Kidney epithelial cell (primary cell): ENCODE measurements at regions not wholly inside any gene's neighbourhood (a gene's known extent, or its start where the extent isn't known, plus 50 kb on each side); places are given as distances from the start of the nearest gene placed in this dataset.
A peak's percentile ranks its signal among the peaks of the same experiment; 100 is the strongest.

ENCODE experiments used
- DNase-seq: peaks from one replicate; pipeline ENCODE4 v3.0.0-alpha.2; 2010; ENCODE audit warnings: low read depth
- H3K27me3 ChIP-seq: 2 replicates; pipeline ENCODE4 v1.6.0; 2011; ENCODE audit warnings: low read length; ENCODE audit not compliant: control insufficient read depth, insufficient read depth
- H3K36me3 ChIP-seq: 2 replicates; pipeline ENCODE4 v1.5.1; 2011; ENCODE audit warnings: low read length; ENCODE audit not compliant: control insufficient read depth, insufficient read depth
- H3K4me3 ChIP-seq: 2 replicates; pipeline ENCODE4 v1.5.1; 2011; ENCODE audit warnings: low read depth, mild to moderate bottlenecking, control low read depth, low read length
- CTCF ChIP-seq: IDR thresholded peaks from 2 replicates; pipeline ENCODE4 v1.5.1; 2011; ENCODE audit warnings: mild to moderate bottlenecking, moderate library complexity, low read length, control low read depth, inconsistent platforms; ENCODE audit not compliant: insufficient read depth, poor library complexity, severe bottlenecking

GRCh38 chr2:76210551-76210950 is 499.8 kb upstream of the GCFC2 start:
- TF ChIP-seq CTCF: no peak
- Histone ChIP-seq H3K4me3 (no peak overlapping the region), H3K36me3 (no peaks in the 10 kb centered on the region), H3K27me3 (no peaks in the 10 kb centered on the region)
- DNase-seq: no peak

GRCh38 chr2:76204048-76204447 is 493.3 kb upstream of the GCFC2 start:
- DNase-seq: no peak
- Histone ChIP-seq H3K36me3 (no peaks in the 10 kb centered on the region), H3K4me3 (no peak overlapping the region), H3K27me3 (no peaks in the 10 kb centered on the region)
- TF ChIP-seq CTCF: no peak

- Histone ChIP-seq H3K27me3 (no peaks in the 10 kb centered on the region), H3K4me3 (no peak overlapping the region), H3K36me3 (no peaks in the 10 kb centered on the region)
- TF ChIP-seq CTCF: no peak
- no peak for DNase-seq
Measured at GRCh38 chr2:76202866-76203265, 492.2 kb upstream of the GCFC2 start.

GRCh38 chr2:76197842-76198448 is 487.2 kb upstream of the GCFC2 start:
- Histone ChIP-seq H3K27me3 (no peaks in the 10 kb centered on the region), H3K36me3 (no peaks in the 10 kb centered on the region), H3K4me3 (no peak overlapping the region)
- TF ChIP-seq CTCF: peak; percentile 69
- DNase-seq: peak; percentile 31

- Histone ChIP-seq H3K36me3 (no peaks in the 10 kb centered on the region), H3K4me3 (no peak overlapping the region), H3K27me3 (no peaks in the 10 kb centered on the region)
- no peak for TF ChIP-seq CTCF
- no peak for DNase-seq
Measured at GRCh38 chr2:76197428-76197827, 486.7 kb upstream of the GCFC2 start.
